ENCODE measurements at regions not wholly inside any gene's neighbourhood (a gene's known extent, or its start where the extent isn't known, plus 50 kb on each side); places are given as distances from the start of the nearest gene placed in this dataset.
A peak's percentile ranks its signal among the peaks of the same experiment; 100 is the strongest.

DNA sequence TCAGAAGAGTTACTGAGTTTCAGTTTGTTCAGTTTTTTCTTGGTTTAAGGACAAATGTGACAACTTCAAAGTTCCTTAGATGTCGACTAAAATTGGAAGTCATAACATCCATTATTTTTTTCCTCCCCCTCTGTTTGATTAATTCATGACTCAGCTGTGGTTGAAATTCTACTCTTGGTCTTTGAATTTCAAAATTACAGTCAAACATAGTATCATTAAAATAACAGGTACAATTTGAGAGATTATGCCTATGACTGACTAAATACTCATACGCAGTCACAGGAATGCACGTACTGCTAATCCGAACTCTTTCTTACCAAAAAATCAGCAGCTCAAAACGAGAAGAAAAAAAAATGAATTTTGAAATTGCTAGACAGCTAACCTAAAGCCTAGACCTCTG, 1434.8 kb downstream of the RAPGEF2 start:
- intact Hi-C loops (cut with micrococcal nuclease): no loop called here
- Histone ChIP-seq H2AFZ (ENCODE audit: low read depth, low read length, poor library complexity, severe bottlenecking) (peak overlapping the region; percentile 38), H3K4me2 (ENCODE audit: low read length) (no peak overlapping the region), H4K20me1 (ENCODE audit: insufficient read depth) (no peaks in the 10 kb centered on the region), H3K9ac (ENCODE audit: low read length) (no peak overlapping the region), H3K4me1 (ENCODE audit: control insufficient read depth in 1 of 2, insufficient read depth in 2 of 2, low read length in 2 of 2) (no peaks in the 10 kb centered on the region), H3K4me3 (replicated peaks in 1 of 2; ENCODE audit: low read depth in 1 of 2, low read length in 2 of 2) (no peak overlapping the region), H3K36me3 (ENCODE audit: control insufficient read depth in 1 of 2, insufficient read depth in 2 of 2, low read length in 2 of 2) (no peaks in the 10 kb centered on the region), H3K9me3 (ENCODE audit: control insufficient read depth in 1 of 2, insufficient read depth in 1 of 2, low read depth in 1 of 2, low read length in 2 of 2) (no peaks in the 10 kb centered on the region), H3K27ac (ENCODE audit: low read depth, low read length) (no peak overlapping the region), H3K27me3 (ENCODE audit: insufficient read depth, low read length) (no peaks in the 10 kb centered on the region), H3K9me2 (ENCODE audit: insufficient read depth) (no peaks in the 10 kb centered on the region; the same call in 1 of the 2 replicates), H3K79me2 (ENCODE audit: insufficient read depth, low read length) (no peaks in the 10 kb centered on the region)
- no TSS peak for BruUV-seq (replicated peaks)
- TF ChIP-seq FOSL1 (IDR thresholded peaks at IDR 0.05; ENCODE audit: low read depth) (no peak), ZNF274 (IDR thresholded peaks at IDR 0.05; ENCODE audit: low read depth, low read length) (no peak), SP1 (IDR thresholded peaks at IDR 0.05; ENCODE audit: low read depth) (no peak), POLR2A (IDR thresholded peaks at IDR 0.05; ENCODE audit: borderline replicate concordance, extremely low read depth, insufficient read depth, insufficient read length) (no peak), ZFX (IDR thresholded peaks at IDR 0.05) (no peak), EZH2 (IDR thresholded peaks at IDR 0.05) (no peak), TCF7L2 (IDR thresholded peaks at IDR 0.05; ENCODE audit: borderline replicate concordance, extremely low read depth, insufficient read depth, insufficient read length) (no peak), EGR1 (IDR thresholded peaks at IDR 0.05; ENCODE audit: low read depth) (no peak), JUND (IDR thresholded peaks at IDR 0.05) (no peak), SRF (IDR thresholded peaks at IDR 0.05; ENCODE audit: low read depth) (no peak)
- TF ChIP-seq, protein P1, sequence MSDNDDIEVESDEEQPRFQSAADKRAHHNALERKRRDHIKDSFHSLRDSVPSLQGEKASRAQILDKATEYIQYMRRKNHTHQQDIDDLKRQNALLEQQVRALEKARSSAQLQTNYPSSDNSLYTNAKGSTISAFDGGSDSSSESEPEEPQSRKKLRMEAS (IDR thresholded peaks at IDR 0.05): no peak
- TF ChIP-seq, protein P2, sequence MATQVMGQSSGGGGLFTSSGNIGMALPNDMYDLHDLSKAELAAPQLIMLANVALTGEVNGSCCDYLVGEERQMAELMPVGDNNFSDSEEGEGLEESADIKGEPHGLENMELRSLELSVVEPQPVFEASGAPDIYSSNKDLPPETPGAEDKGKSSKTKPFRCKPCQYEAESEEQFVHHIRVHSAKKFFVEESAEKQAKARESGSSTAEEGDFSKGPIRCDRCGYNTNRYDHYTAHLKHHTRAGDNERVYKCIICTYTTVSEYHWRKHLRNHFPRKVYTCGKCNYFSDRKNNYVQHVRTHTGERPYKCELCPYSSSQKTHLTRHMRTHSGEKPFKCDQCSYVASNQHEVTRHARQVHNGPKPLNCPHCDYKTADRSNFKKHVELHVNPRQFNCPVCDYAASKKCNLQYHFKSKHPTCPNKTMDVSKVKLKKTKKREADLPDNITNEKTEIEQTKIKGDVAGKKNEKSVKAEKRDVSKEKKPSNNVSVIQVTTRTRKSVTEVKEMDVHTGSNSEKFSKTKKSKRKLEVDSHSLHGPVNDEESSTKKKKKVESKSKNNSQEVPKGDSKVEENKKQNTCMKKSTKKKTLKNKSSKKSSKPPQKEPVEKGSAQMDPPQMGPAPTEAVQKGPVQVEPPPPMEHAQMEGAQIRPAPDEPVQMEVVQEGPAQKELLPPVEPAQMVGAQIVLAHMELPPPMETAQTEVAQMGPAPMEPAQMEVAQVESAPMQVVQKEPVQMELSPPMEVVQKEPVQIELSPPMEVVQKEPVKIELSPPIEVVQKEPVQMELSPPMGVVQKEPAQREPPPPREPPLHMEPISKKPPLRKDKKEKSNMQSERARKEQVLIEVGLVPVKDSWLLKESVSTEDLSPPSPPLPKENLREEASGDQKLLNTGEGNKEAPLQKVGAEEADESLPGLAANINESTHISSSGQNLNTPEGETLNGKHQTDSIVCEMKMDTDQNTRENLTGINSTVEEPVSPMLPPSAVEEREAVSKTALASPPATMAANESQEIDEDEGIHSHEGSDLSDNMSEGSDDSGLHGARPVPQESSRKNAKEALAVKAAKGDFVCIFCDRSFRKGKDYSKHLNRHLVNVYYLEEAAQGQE (IDR thresholded peaks at IDR 0.05; ENCODE audit: low read depth): no peak
- TF ChIP-seq, protein P3, sequence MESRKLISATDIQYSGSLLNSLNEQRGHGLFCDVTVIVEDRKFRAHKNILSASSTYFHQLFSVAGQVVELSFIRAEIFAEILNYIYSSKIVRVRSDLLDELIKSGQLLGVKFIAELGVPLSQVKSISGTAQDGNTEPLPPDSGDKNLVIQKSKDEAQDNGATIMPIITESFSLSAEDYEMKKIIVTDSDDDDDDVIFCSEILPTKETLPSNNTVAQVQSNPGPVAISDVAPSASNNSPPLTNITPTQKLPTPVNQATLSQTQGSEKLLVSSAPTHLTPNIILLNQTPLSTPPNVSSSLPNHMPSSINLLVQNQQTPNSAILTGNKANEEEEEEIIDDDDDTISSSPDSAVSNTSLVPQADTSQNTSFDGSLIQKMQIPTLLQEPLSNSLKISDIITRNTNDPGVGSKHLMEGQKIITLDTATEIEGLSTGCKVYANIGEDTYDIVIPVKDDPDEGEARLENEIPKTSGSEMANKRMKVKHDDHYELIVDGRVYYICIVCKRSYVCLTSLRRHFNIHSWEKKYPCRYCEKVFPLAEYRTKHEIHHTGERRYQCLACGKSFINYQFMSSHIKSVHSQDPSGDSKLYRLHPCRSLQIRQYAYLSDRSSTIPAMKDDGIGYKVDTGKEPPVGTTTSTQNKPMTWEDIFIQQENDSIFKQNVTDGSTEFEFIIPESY (IDR thresholded peaks at IDR 0.05; ENCODE audit: extremely low read depth, insufficient replicate concordance, low read length): no peak
- DNase-seq (ENCODE audit: low read depth, low spot score): no peak
- ChIA-PET POLR2A (no interaction called here), RAD21 (ENCODE audit: low non-redundant PET in 1 of 2, low total read pairs in 2 of 2, uncharacterized antibody in 2 of 2, unreplicated experiment in 2 of 2) (no interaction called here), CTCF (no interaction called here)
- no peak for ATAC-seq

All from HCT116 (cell line).